A172 (cell line): ENCODE measurements at regions not wholly inside any gene's neighbourhood (a gene's known extent, or its start where the extent isn't known, plus 50 kb on each side); places are given as distances from the start of the nearest gene placed in this dataset.

Experiments
- DNase-seq: peaks from one replicate; pipeline ENCODE4 v3.0.0-alpha.2; 2015; ENCODE audit warnings: low spot score

GRCh38 chr11:16440136-16440535 lies 83.8 kb upstream of the SOX6 start:
- DNase-seq: no peak

GRCh38 chr11:16434036-16434435 lies 77.7 kb upstream of the SOX6 start:
- no peak for DNase-seq

- no peak for DNase-seq
Observed at GRCh38 chr11:16430674-16431073, 74.3 kb upstream of the SOX6 start.

GRCh38 chr11:16421826-16422225 lies 65.5 kb upstream of the SOX6 start:
- no peak for DNase-seq

- DNase-seq: no peak
Observed at GRCh38 chr11:16418428-16419097, 62.2 kb upstream of the SOX6 start.

GRCh38 chr11:16412525-16413172 lies 56.3 kb upstream of the SOX6 start:
- no peak for DNase-seq

- no peak for DNase-seq
Observed at GRCh38 chr11:16410479-16410878, 54.1 kb upstream of the SOX6 start.

GRCh38 chr11:16408619-16409018 lies 52.3 kb upstream of the SOX6 start:
- DNase-seq: no peak

- DNase-seq: no peak
Observed at GRCh38 chr11:16406226-16406625, 49.9 kb upstream of the SOX6 start.
